GM13976 (cell line): ENCODE measurements at regions not wholly inside any gene's neighbourhood (a gene's known extent, or its start where the extent isn't known, plus 50 kb on each side); places are given as distances from the start of the nearest gene placed in this dataset.

Experiments
- DNase-seq: peaks from one replicate; pipeline ENCODE4 v3.0.0; 2012; ENCODE audit warnings: low spot score
- in situ Hi-C: fragments of 300-500 bp; cut with MboI; formaldehyde crosslinking; loops from one replicate; pipeline ENCODE4 v1.12.0; 2022; ENCODE audit warnings: low sequenced_read_pairs, mixed read lengths, inconsistent platforms; ENCODE audit not compliant: unreplicated experiment
- TF ChIP-seq, protein P1 (sequence below): IDR thresholded peaks from 2 replicates; pipeline ENCODE4 v1.5.1; 2012; ENCODE audit warnings: borderline replicate concordance, mild to moderate bottlenecking; ENCODE audit not compliant: insufficient read depth; ENCODE audit errors: extremely low read depth, missing control alignments, control extremely low read depth

GRCh38 chr4:32196950-32197688 lies 1477.0 kb downstream of the PCDH7 start:
- TF ChIP-seq, protein P1, sequence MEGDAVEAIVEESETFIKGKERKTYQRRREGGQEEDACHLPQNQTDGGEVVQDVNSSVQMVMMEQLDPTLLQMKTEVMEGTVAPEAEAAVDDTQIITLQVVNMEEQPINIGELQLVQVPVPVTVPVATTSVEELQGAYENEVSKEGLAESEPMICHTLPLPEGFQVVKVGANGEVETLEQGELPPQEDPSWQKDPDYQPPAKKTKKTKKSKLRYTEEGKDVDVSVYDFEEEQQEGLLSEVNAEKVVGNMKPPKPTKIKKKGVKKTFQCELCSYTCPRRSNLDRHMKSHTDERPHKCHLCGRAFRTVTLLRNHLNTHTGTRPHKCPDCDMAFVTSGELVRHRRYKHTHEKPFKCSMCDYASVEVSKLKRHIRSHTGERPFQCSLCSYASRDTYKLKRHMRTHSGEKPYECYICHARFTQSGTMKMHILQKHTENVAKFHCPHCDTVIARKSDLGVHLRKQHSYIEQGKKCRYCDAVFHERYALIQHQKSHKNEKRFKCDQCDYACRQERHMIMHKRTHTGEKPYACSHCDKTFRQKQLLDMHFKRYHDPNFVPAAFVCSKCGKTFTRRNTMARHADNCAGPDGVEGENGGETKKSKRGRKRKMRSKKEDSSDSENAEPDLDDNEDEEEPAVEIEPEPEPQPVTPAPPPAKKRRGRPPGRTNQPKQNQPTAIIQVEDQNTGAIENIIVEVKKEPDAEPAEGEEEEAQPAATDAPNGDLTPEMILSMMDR = no peak
- in situ Hi-C loops = no loop called here
- no peak for DNase-seq

- DNase-seq = no peak
- TF ChIP-seq, protein P1 = no peak
- in situ Hi-C loops = no loop called here
Measured at GRCh38 chr4:32199639-32200038, 1479.5 kb downstream of the PCDH7 start.

DNA sequence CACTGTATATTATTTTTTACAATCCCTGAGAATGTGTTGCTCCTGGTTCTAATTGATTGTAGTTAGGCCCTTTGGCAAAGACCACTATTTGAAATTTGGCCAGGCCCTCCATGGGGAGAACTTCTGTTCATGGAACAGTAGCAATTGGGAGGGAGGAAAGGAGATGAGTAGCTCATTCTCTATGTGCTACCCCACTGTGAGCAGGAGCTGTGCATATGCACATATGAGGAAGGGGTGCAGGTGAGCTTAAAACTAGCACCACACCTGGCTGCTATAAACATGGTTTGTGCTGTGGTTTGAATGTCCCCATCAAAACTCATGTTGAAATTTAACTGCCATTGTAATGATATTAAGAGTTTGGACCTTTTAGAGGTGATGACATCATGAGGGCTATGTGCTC lies 1483.2 kb downstream of the PCDH7 start:
- in situ Hi-C loops = no loop called here
- no peak for DNase-seq
- TF ChIP-seq, protein P1 = no peak

DNA sequence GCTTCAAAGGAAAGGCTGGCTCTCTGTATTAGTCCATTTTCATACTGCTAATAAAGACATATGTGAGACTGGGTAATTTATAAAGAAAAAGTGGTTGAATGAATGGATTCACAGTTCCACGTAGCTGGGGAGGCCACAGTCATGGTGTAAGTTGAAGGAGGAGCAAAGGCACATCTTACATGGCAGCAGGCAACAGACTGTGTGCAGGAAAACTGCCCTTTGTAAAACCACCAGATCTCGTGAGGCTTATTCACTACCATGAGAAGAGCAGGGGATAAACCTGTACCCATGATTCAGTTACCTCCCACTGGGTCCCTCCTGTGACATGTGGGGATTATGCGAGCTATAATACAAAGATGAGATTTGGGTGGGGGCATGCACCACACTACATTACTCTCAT lies 1486.6 kb downstream of the PCDH7 start:
- DNase-seq = no peak
- in situ Hi-C loops = no loop called here
- TF ChIP-seq, protein P1 = no peak

DNA sequence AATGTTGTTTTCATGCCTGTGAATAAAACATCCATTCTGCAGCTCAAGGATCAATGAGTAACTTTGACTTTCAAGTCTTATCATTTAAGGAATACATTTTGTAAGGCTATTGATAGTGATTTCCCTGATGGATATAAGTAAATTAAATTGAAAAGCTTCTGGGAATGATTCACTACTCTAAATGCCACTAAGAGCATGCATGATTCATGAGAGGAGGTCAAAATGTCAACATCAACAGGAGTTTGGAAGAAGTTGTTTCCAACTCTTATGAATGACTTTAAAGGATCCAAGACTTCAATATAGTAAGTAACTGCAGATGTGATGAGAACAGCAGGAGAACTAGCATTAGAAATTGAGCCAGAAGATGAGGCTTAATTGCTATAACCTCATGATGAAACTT lies 1487.3 kb downstream of the PCDH7 start:
- TF ChIP-seq, protein P1 = no peak
- DNase-seq = no peak
- in situ Hi-C loops = no loop called here

- no peak for DNase-seq
- in situ Hi-C loops = no loop called here
- TF ChIP-seq, protein P1 = no peak
Measured at GRCh38 chr4:32215277-32215676, 1495.1 kb downstream of the PCDH7 start.
